Naive thymus-derived CD4-positive, alpha-beta T cell (primary cell): ENCODE measurements at regions not wholly inside any gene's neighbourhood (a gene's known extent, or its start where the extent isn't known, plus 50 kb on each side); places are given as distances from the start of the nearest gene placed in this dataset.
"Not testable (repeated sequence)": the region's sequence is repeated elsewhere in the genome, so short reads cannot be mapped to it uniquely, and the experiment has no call there.

Source experiments
- ATAC-seq: fragments of 150-1000 bp; cut with Tn5 transposase; 2 replicates; pipeline ENCODE4 v1.10.0; 2021; ENCODE audit warnings: mild to moderate bottlenecking, moderate library complexity
- CTCF ChIA-PET: fragments of 350-600 bp; sonication (Branson Sonifier 250); formaldehyde crosslinking; loops from one replicate; lab custom pipeline; 2021; ENCODE audit warnings: antibody characterized with exemption; lab: Charles Lee
- POLR2A ChIA-PET: fragments of 350-600 bp; sonication (Branson Sonifier 250); formaldehyde crosslinking; loops from one replicate; lab custom pipeline; 2021; ENCODE audit warnings: antibody characterized with exemption, inconsistent platforms; lab: Charles Lee
- DNase-seq, 9 donors: peaks; one replicate each; pipeline versions ENCODE4 v3.0.0 to v3.0.0-alpha.2; 2020 to 2022; ENCODE audit warnings: mixed read lengths in 1 of 9
- H3K27ac ChIP-seq: one replicate; pipeline ENCODE4 v1.7.0; 2013; ENCODE audit warnings: mild to moderate bottlenecking, low read depth, low read length, moderate library complexity
- H3K27me3 ChIP-seq, 2 donors: one replicate each; pipeline ENCODE4 v1.7.0; 2013; ENCODE audit warnings: low read length in 2 of 2, mild to moderate bottlenecking in 2 of 2, moderate library complexity in 2 of 2; ENCODE audit not compliant: control insufficient read depth in 2 of 2, insufficient read depth in 2 of 2
- H3K36me3 ChIP-seq, 3 experiments: 1 replicate in 2 of 3; 2 replicates in 1 of 3; pipeline ENCODE4 v1.7.0; 2013; ENCODE audit warnings: low read length in 3 of 3, mild to moderate bottlenecking in 3 of 3, moderate library complexity in 1 of 3; ENCODE audit not compliant: insufficient read depth in 3 of 3, control insufficient read depth in 2 of 3
- H3K4me1 ChIP-seq, 2 donors: one replicate each; pipeline ENCODE4 v1.7.0; 2013; ENCODE audit warnings: low read length in 2 of 2, mild to moderate bottlenecking in 2 of 2, moderate library complexity in 1 of 2; ENCODE audit not compliant: control insufficient read depth in 2 of 2, insufficient read depth in 2 of 2
- H3K4me3 ChIP-seq: 2 replicates; pipeline ENCODE4 v1.7.0; 2013; ENCODE audit warnings: mild to moderate bottlenecking, low read length
- H3K9me3 ChIP-seq, 3 experiments: 1 replicate in 2 of 3; 2 replicates in 1 of 3; pipeline ENCODE4 v1.7.0; 2013; ENCODE audit warnings: low read length in 3 of 3; ENCODE audit not compliant: control insufficient read depth in 2 of 3
- H3K27ac Mint-ChIP-seq, 9 donors: one replicate each; pipeline ENCODE4 v1.8.0; 2020 to 2022; ENCODE audit warnings: mixed read lengths in 9 of 9, mild to moderate bottlenecking in 8 of 9, moderate library complexity in 5 of 9, inconsistent platforms in 2 of 9
- H3K27me3 Mint-ChIP-seq, 5 donors: one replicate each; pipeline ENCODE4 v1.8.0; 2021 to 2022; ENCODE audit warnings: mixed read lengths in 5 of 5, mild to moderate bottlenecking in 1 of 5
- H3K36me3 Mint-ChIP-seq, 5 donors: one replicate each; pipeline ENCODE4 v1.8.0; 2020 to 2022; ENCODE audit warnings: mixed read lengths in 5 of 5, mild to moderate bottlenecking in 3 of 5, inconsistent platforms in 1 of 5
- H3K4me1 Mint-ChIP-seq, 7 donors: one replicate each; pipeline ENCODE4 v1.8.0; 2020 to 2022; ENCODE audit warnings: mixed read lengths in 7 of 7, mild to moderate bottlenecking in 3 of 7, inconsistent platforms in 1 of 7
- H3K4me3 Mint-ChIP-seq, 10 donors: one replicate each; pipeline ENCODE4 v1.8.0; 2020 to 2022; ENCODE audit warnings: mild to moderate bottlenecking in 10 of 10, mixed read lengths in 10 of 10, moderate library complexity in 6 of 10, inconsistent platforms in 2 of 10
- H3K9me3 Mint-ChIP-seq, 11 donors: one replicate each; pipeline ENCODE4 v1.8.0; 2020 to 2022; ENCODE audit warnings: mixed read lengths in 11 of 11, mild to moderate bottlenecking in 4 of 11, inconsistent platforms in 1 of 11, moderate library complexity in 1 of 11
- intact Hi-C, 2 donors: fragments of 100-400 bp; cut with micrococcal nuclease; formaldehyde crosslinking; loops; one replicate each; pipeline ENCODE4 v1.15.1; 2023

- H3K36me3 Mint-ChIP-seq, H3K27ac ChIP-seq, H3K9me3 ChIP-seq, DNase-seq, H3K4me3 ChIP-seq, H3K36me3 ChIP-seq, H3K9me3 Mint-ChIP-seq, H3K27ac Mint-ChIP-seq, H3K27me3 ChIP-seq, H3K4me1 Mint-ChIP-seq, H3K4me1 ChIP-seq, intact Hi-C loops, H3K4me3 Mint-ChIP-seq, ATAC-seq, POLR2A ChIA-PET, CTCF ChIA-PET: not testable (repeated sequence)
- H3K27me3 Mint-ChIP-seq, result peaks cover 6 to 14% (median 8%) of the 10 kb centered on the region in 5 donors
Observed at GRCh38 chr20:48127964-48128363, 342.7 kb upstream of the SULF2 start.

- H3K4me1 Mint-ChIP-seq, H3K27me3 Mint-ChIP-seq, H3K27ac Mint-ChIP-seq, H3K27me3 ChIP-seq, CTCF ChIA-PET, ATAC-seq, intact Hi-C loops, POLR2A ChIA-PET, H3K9me3 Mint-ChIP-seq, H3K27ac ChIP-seq, DNase-seq, H3K4me1 ChIP-seq, H3K36me3 Mint-ChIP-seq, H3K4me3 ChIP-seq, H3K9me3 ChIP-seq, H3K36me3 ChIP-seq, H3K4me3 Mint-ChIP-seq: not testable (repeated sequence)
Observed at GRCh38 chr20:48127133-48127532, 341.9 kb upstream of the SULF2 start.

DNA sequence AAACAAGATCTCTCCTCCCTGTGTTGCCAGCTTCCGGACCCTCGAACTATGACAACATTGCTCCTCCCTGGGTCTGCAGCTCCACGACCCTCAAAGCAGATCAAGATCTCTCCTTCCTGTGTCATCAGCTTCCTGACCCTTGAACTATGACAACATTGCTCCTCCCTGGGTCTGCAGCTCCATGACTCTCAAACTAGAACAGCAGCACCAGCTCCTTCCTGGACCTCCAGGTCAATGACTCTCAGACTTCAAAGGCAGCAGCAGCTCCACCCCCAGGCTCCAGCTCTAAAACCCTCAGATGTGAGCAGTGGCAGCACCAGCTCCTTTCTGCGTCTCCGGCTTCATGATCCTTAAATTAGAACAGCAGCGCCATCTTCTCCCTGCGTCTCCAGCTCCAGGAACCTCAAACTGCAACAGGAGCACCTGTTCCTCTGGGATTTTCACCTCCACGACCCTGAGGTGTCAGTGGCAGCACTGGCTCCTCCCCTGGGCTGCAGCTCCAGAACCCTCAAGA, 341.0 kb upstream of the SULF2 start:
- peaks cover 0 to 11% (median 3%) of the 10 kb centered on the region in 5 donors for H3K27me3 Mint-ChIP-seq
- Histone ChIP-seq H3K4me1 (no peaks in the 10 kb centered on the region), H3K27me3 (no peaks in the 10 kb centered on the region), H3K27ac (no peak overlapping the region), H3K36me3 (no peaks in the 10 kb centered on the region), H3K9me3 (no peaks in the 10 kb centered on the region), H3K4me3 (no peak overlapping the region)
- H3K27ac Mint-ChIP-seq, result no peak overlapping the region
- intact Hi-C loops, result no loop called here
- ChIA-PET POLR2A (no interaction called here), CTCF (interaction anchor here (0.6 kb wide), 1 partner anchor 34 kb away, joined by 3 read pairs; no protein-coding TSS in a partner anchor)
- no peak for DNase-seq
- no peak overlapping the region for H3K4me3 Mint-ChIP-seq
- no peaks in the 10 kb centered on the region for H3K36me3 Mint-ChIP-seq
- ATAC-seq, result no peak
- H3K9me3 Mint-ChIP-seq, result peaks cover 0 to 3% (median 0%) of the 10 kb centered on the region in 11 donors
- H3K4me1 Mint-ChIP-seq, result no peaks in the 10 kb centered on the region

GRCh38 chr20:48124960-48125359, 339.7 kb upstream of the SULF2 start:
- no peaks in the 10 kb centered on the region for H3K4me1 Mint-ChIP-seq
- no peaks in the 10 kb centered on the region for H3K36me3 ChIP-seq
- H3K9me3 Mint-ChIP-seq, result peaks cover 0 to 3% (median 0%) of the 10 kb centered on the region in 11 donors
- H3K27me3 ChIP-seq, result no peaks in the 10 kb centered on the region
- H3K36me3 Mint-ChIP-seq, result no peaks in the 10 kb centered on the region
- no peak overlapping the region for H3K27ac ChIP-seq
- no peak for ATAC-seq
- H3K4me3 ChIP-seq, result no peak overlapping the region
- intact Hi-C loops, result no loop called here
- H3K27me3 Mint-ChIP-seq, result peaks cover 0 to 9% (median 3%) of the 10 kb centered on the region in 5 donors
- no peaks in the 10 kb centered on the region for H3K4me1 ChIP-seq
- ChIA-PET POLR2A (no interaction called here), CTCF (no interaction called here)
- H3K9me3 ChIP-seq, result no peaks in the 10 kb centered on the region
- H3K27ac Mint-ChIP-seq, result no peak overlapping the region
- no peak overlapping the region for H3K4me3 Mint-ChIP-seq
- no peak for DNase-seq

DNA sequence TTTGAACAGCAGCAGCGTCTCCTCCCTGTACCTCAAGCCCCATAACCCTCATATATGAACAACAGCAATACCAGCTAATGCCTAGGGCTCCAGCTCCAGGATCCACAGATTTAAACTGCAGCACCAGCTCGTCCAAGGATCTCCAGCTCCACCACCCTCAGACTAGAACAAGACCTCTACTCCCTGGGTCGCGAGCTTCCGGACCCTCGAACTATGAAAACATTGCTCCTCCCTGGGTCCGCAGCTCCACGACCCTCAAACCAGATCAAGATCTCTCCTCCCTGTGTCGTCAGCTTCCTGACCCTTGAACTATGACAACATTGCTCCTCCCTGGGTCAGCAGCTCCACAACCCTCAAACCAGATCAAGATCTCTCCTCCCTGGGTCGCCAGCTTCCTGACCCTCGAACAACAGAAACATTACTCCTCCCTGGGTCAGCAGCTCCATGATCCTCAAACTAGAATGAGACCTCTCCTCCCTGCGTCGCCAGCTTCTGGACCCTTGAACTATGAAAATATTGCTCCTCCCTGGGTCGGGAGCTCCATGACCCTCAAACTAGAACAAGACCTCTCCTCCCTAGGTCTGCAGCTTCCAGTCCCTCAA, 339.0 kb upstream of the SULF2 start:
- intact Hi-C loops, result no loop called here
- H3K4me3 Mint-ChIP-seq, result no peak overlapping the region
- ATAC-seq, result no peak

GRCh38 chr20:48120120-48120519, 334.8 kb upstream of the SULF2 start:
- H3K36me3 Mint-ChIP-seq, result no peaks in the 10 kb centered on the region
- CTCF ChIA-PET, result no interaction called here
- intact Hi-C loops, result no loop called here

More for the DNA sequence above, 339.0 kb upstream of the SULF2 start:
- Mint-ChIP-seq H3K4me1 (no peaks in the 10 kb centered on the region), H3K9me3 (peaks cover 0 to 4% (median 0%) of the 10 kb centered on the region in 11 donors), H3K27ac (no peak overlapping the region), H3K27me3 (peaks cover 0 to 13% (median 3%) of the 10 kb centered on the region in 5 donors), H3K36me3 (no peaks in the 10 kb centered on the region)
- Histone ChIP-seq H3K27me3 (no peaks in the 10 kb centered on the region), H3K27ac (no peak overlapping the region), H3K9me3 (no peaks in the 10 kb centered on the region), H3K36me3 (no peaks in the 10 kb centered on the region), H3K4me3 (no peak overlapping the region), H3K4me1 (no peaks in the 10 kb centered on the region)
- ChIA-PET CTCF (no interaction called here), POLR2A (no interaction called here)
- no peak for DNase-seq

DNA sequence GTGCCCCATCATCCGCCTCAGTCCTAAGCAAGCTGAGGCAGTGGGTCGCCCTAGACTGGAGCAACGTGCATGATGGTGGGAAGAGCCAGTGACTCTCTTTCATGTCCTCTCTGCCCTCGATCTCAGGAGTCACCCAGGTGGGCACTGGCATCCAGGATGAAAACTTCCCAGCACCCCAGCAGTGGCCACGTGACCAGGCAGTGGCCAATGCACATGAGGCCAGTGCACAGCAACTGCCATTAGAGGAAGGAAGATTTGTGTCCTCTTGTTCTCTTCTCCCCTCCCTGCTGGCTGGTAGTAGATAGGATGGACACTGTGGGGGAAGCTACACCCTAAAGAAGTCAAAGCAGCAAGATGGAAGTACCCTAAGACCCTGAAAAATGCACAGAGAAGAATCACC, 334.1 kb upstream of the SULF2 start:
- intact Hi-C loops, H3K27me3 ChIP-seq, ATAC-seq, H3K36me3 ChIP-seq, H3K4me3 ChIP-seq, DNase-seq, H3K9me3 Mint-ChIP-seq, POLR2A ChIA-PET, H3K27ac Mint-ChIP-seq, CTCF ChIA-PET, H3K4me3 Mint-ChIP-seq, H3K4me1 ChIP-seq, H3K36me3 Mint-ChIP-seq, H3K27ac ChIP-seq, H3K4me1 Mint-ChIP-seq, H3K9me3 ChIP-seq: not testable (repeated sequence)
- peaks cover 0 to 47% (median 26%) of the 10 kb centered on the region in 5 donors for H3K27me3 Mint-ChIP-seq

More at GRCh38 chr20:48120120-48120519, 334.8 kb upstream of the SULF2 start:
- no peaks in the 10 kb centered on the region for H3K4me1 ChIP-seq
- no peak for DNase-seq
- no peaks in the 10 kb centered on the region for H3K4me1 Mint-ChIP-seq
- no peak overlapping the region for H3K4me3 Mint-ChIP-seq
- H3K9me3 Mint-ChIP-seq, result peaks cover 0 to 5% (median 0%) of the 10 kb centered on the region in 11 donors
- no peaks in the 10 kb centered on the region for H3K36me3 ChIP-seq
- H3K27me3 Mint-ChIP-seq, result peaks cover 0 to 39% (median 18%) of the 10 kb centered on the region in 5 donors
- no peaks in the 10 kb centered on the region for H3K27me3 ChIP-seq
- POLR2A ChIA-PET, result no interaction called here
- H3K9me3 ChIP-seq, result no peaks in the 10 kb centered on the region
- ATAC-seq, result no peak
- no peak overlapping the region for H3K4me3 ChIP-seq
- no peak overlapping the region for H3K27ac Mint-ChIP-seq
- H3K27ac ChIP-seq, result no peak overlapping the region
